ENCODE measurements at regions not wholly inside any gene's neighbourhood (a gene's known extent, or its start where the extent isn't known, plus 50 kb on each side); places are given as distances from the start of the nearest gene placed in this dataset.
"Not testable (repeated sequence)": the region's sequence is repeated elsewhere in the genome, so short reads cannot be mapped to it uniquely, and the experiment has no call there.

DNA sequence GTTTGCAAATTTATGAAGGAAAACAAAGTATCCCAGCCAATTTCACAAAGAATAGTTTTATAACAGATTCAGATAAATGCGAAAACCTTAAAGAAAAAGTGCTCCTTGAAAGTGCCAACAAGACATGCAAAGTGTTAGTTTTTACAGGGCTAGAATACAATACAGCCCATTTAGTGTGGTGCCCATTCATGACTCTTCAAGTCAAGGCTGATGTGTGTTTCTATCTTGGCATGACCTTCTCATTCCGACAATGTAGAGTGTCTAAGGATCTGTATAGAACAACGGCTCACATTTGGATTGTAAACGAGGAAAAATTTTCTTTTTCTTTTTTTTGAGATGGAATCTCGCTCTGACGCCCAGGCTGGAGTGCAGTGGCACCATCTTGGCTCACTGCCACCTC, 205.2 kb upstream of the SEMA6A start:
- no peak for DNase-seq (ENCODE audit: low spot score)

DNA sequence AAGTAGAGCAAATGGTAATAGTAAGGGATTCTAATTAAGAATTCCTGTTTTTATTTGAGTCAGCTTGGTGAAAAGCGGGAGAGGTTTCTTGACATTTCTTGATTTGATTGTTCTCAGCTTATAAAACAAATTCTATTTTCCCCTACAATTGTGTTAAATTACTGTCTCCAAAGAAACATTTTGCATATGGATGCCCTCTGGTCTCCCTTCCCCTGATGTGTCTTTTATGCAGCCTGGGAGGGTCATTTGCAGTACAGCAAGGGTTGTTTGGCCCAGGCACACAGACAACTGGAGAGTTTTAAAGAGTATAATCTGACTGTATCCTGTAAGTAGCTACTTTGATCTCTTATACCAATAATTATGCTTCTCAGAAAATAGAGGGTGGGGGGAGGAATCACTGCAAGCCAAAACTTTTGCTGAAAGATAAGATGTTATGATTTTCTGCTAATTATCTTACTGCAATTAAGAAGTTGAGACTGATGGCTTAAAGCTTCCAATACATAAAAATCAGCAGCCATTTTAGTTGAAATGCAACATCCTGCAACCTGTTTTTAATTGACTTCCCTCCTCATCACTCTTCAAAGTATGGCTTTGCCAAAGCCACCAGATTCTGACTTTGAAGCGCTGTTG, 204.1 kb upstream of the SEMA6A start:
- no peak for DNase-seq (ENCODE audit: low spot score)

DNA sequence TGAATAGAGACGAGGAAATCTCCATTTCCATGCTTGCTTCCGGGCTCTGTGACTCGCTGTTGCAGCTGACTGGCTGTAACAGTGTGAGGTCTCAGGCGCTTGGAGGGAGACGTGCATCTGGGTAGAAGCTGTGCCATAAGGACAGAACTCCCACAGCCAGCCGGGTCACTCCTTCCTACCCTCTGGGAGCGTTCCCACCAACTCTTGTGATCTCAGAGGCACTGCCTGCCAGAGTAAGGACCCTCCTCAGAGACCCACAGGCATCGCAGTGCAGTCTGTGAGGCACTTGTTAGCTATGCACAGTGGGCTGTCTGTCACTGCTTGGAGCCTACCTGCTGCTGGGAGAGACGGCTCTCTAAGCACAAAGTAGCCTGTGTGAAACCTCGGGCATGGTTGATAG, 203.4 kb upstream of the SEMA6A start:
- DNase-seq (ENCODE audit: low spot score) = no peak

GRCh38 chr5:116773926-116774325, 199.3 kb upstream of the SEMA6A start:
- no peak for DNase-seq (ENCODE audit: low spot score)

DNA sequence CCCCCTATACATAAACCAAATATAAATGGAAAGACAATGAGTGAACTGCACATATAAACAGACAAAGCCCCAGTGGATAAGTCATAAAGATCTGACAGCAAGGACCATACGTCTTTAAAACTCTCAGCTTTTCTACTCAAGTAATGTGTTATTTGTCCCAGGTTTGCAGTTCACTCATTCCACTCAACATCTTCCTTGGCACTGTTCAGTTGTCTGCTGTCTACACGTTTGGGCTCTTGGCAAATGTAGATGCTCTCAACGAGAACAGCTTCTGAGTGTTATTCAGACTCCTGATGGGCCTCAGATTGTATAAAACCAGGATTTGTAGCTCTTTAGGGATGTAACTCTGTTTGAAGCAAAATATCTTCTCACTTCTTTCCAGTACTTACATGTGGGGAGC, 198.2 kb upstream of the SEMA6A start:
- no peak for DNase-seq (ENCODE audit: low spot score)

GRCh38 chr5:116772152-116772501, 197.5 kb upstream of the SEMA6A start:
- DNase-seq (ENCODE audit: low spot score) = no peak

DNA sequence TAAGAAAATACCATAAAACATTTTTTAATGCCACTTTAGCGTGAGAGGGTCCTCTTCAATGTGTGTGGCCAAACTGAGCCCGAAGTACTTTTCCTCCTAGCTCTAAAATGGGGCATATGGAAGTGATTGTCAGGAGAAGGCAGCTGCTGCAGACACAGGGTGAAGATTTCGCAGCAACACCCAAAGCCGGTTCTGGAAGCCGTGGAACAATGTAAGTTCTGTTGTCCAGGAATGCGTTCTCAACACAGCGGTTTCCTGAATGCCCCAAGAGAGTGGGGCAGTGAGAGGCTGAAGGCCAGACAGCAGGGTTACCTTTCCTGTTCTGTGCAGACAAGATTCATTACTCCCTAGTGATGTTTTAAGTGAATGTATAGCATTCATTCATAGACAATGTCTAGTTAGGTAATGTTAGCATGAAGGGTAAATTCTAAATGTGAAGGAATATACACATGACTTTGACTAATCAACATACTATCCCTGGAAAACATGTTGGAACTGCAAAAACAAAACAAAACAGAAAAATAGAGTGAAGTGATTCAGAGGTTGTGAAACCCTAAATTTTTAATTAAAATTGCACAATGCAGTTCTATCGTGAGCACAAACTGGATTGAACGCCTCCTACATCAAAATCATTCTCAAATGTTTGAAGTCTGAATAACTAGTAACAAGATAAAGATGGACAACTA, 197.0 kb upstream of the SEMA6A start:
- DNase-seq (ENCODE audit: low spot score) = no peak

DNA sequence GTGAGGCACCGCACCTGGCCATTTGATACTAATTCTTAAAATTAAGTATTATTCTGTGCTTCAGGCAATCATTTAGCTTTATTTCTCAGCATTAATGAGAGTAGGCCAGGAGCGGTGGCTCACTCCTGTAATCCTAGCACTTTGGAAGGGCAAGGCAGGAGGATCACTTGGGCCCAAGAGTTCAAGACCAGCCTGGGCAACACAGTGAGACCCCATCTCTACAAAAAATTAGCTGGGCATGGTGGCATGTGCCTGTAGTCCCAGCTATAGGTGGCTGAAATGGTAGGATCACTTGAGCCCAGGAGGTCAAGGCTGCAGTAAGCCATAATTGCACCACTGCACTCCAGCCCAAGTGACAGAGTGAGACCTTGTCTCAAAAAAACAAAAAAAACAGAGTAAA, 195.3 kb upstream of the SEMA6A start:
- DNase-seq (ENCODE audit: low spot score) = not testable (repeated sequence)

DNA sequence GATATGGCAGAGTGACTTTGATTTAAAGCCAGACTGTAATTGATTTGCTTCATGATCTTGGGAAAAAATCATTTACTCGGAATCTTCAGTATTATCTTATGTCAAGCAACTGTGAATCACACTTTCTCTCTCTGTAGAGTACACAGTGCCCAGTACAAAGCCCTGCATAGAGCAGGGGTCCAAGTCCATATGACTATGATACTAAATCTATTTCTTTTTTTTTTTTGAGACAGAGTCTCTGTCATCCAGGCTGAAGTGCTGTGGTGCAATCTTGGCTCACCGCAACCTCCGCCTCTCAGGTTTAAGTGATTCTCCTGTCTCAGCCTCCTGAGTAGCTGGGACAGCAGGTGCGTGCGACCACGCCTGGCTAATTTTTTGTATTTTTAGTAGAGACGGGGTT, 194.8 kb upstream of the SEMA6A start:
- no peak for DNase-seq (ENCODE audit: low spot score)

GRCh38 chr5:116766470-116766947, 191.9 kb upstream of the SEMA6A start:
- DNase-seq (ENCODE audit: low spot score) = no peak

- DNase-seq (ENCODE audit: low spot score) = no peak
These were observed 190.8 kb upstream of the SEMA6A start for GRCh38 chr5:116765441-116765840.

GRCh38 chr5:116764941-116765340, 190.3 kb upstream of the SEMA6A start:
- no peak for DNase-seq (ENCODE audit: low spot score)

DNA sequence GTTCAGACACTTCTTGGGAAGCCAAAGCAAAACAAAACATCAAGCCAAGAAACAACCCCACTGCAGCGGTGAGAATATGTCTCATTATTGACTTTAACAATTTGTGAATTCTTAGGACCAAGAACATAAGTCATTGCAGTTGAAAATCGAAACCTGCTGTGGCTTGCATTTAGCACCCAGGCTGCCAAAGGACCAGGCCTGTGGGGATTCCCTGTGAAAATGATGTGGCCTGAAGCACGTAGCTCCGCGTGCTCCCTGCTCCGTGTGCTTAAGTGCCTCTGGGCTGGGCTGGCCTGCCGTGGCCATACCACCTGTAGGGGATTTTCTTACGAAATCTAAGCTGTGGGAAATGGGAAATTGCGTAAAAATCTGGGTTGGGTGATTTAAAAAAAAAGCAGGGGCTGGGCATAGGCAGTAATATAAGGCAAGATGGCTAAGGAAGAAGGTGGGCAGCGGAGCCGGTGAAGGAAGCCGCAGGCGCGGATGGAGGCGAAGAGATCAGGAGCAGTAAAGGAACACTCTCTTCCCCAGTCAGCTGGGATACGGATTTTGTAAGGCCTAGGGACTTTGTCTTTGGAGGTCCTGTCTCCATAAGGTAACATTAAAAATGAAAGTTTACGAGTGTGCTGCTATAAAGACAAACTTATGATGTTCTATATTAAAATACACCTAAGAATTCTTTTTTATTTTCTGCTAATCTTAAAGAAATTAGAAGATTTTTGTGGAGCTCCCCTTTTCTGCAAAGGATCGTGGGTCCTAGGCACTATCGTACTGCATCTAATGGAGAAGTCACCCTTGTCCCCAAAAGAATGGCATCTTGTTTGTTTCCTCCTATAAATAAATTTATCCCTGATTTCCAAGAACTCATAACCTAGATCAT, 189.6 kb upstream of the SEMA6A start:
- DNase-seq (ENCODE audit: low spot score) = no peak

GRCh38 chr5:116759860-116760640, 185.4 kb upstream of the SEMA6A start:
- no peak for DNase-seq (ENCODE audit: low spot score)

DNA sequence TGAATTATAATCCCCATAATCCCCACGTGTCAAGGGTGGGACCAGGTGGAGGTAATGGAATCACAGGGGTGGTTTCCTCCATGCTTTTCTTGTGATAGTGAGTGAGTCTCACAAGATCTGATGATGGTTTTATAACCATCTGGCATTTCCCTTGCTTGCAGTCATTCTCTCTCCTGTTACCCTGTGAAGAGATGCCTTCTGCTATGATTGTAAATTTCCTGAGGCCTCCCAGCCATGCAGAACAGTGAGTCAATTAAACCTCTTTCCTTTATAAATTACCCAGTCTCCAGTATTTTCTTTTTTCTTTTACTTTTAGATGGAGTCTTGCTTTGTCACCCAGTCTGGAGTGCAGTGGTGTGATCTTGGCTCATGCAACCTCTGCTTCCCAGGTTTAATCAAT, 182.7 kb upstream of the SEMA6A start:
- DNase-seq (ENCODE audit: low spot score) = no peak

DNA sequence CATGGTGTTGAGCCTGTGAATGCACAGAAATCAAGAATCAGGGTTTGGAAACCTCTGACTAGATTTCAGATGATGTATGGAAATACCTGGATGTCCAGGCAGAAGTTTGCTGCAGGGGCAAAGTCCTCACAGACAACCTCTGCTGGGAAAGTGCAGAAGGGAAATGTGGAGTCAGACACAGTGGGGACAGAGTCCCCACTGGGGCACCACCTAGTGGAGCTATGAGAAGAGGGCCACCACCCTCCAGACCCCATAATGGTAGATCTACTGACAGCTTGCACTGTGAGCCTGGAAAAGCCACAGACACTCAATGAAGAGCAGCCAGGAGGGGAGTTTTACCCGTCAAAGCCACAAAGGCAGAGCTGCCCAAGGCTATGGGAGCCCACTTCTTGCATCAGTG, 181.9 kb upstream of the SEMA6A start:
- no peak for DNase-seq (ENCODE audit: low spot score)

GRCh38 chr5:116754556-116754955, 179.9 kb upstream of the SEMA6A start:
- DNase-seq (ENCODE audit: low spot score) = no peak

DNA sequence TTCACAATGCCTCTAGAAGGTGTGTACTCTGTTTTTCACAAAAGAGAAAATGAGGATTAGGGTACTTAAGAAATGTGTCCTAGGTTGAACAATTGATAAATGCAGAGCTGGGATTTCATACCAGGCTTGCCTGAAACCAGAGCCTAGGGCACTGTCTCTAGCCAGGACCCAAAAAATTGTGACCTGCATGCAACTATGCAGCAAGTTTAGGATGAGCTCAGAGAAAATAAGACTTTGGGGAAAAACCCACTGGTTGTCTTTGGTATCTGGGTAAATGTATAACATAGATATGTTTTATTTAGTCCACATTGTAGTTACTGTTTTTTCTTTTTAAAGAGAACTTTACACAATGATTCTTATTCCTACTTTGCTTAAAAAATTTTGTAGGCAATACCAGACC, 177.1 kb upstream of the SEMA6A start:
- DNase-seq (ENCODE audit: low spot score) = no peak

GRCh38 chr5:116750631-116751580, 176.3 kb upstream of the SEMA6A start:
- DNase-seq (ENCODE audit: low spot score) = no peak

DNA sequence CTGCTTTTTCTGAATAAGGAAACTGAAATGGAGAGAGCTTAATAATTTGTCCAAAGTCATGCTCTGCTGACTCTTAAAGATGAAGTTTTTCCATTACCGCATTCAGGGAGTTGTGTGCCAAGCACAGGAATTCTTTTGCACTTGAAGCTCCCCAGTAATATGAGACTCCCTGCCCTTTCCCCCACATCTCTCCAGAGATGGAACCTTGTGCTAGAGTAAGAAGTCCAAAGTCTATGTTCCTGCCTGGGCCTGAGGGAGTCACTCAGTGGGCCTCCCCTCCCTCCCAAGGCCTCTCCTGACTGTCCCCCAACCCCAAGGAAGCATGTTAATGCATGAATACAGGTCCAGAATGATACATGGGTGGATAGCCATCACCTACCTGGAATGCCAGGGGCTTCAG, 173.3 kb upstream of the SEMA6A start:
- DNase-seq (ENCODE audit: low spot score) = no peak

- DNase-seq (ENCODE audit: low spot score) = no peak
These were observed 172.0 kb upstream of the SEMA6A start for GRCh38 chr5:116746668-116747067.
